ENCODE measurements at regions not wholly inside any gene's neighbourhood (a gene's known extent, or its start where the extent isn't known, plus 50 kb on each side); places are given as distances from the start of the nearest gene placed in this dataset.

- no peak for TF ChIP-seq CTCF (IDR thresholded peaks at IDR 0.05)
- TF ChIP-seq POLR2A (IDR thresholded peaks at IDR 0.05): no peak
Measured at GRCh38 chr6:21444711-21445260, 148.8 kb upstream of the SOX4 start.

All from body of pancreas (tissue), 4 donors.